ENCODE measurements at regions not wholly inside any gene's neighbourhood (a gene's known extent, or its start where the extent isn't known, plus 50 kb on each side); places are given as distances from the start of the nearest gene placed in this dataset.

GRCh38 chr7:26583094-26583648 is 281.2 kb downstream of the SKAP2 start:
- Histone ChIP-seq H3K27ac (no peak overlapping the region), H3K4me1 (no peaks in the 10 kb centered on the region), H3K9ac (ENCODE audit: low read depth in 2 of 2, low read length in 2 of 2) (no peak overlapping the region), H3K4me3 (no peak overlapping the region), H3K27me3 (no peaks in the 10 kb centered on the region), H3K9me3 (no peaks in the 10 kb centered on the region), H3K36me3 (no peaks in the 10 kb centered on the region)
- intact Hi-C loops (cut with DNase I): no loop called here
- no peak for DNase-seq
- no peak for TF ChIP-seq CTCF (IDR thresholded peaks at IDR 0.05)

- Histone ChIP-seq H3K9me3 (no peaks in the 10 kb centered on the region), H3K27ac (no peak overlapping the region), H3K4me3 (no peak overlapping the region), H3K4me1 (no peaks in the 10 kb centered on the region), H3K36me3 (no peaks in the 10 kb centered on the region), H3K27me3 (no peaks in the 10 kb centered on the region), H3K9ac (ENCODE audit: low read depth in 2 of 2, low read length in 2 of 2) (no peak overlapping the region)
- intact Hi-C loops (cut with DNase I): no loop called here
- DNase-seq: no peak
- no peak for TF ChIP-seq CTCF (IDR thresholded peaks at IDR 0.05)
These were observed 280.1 kb downstream of the SKAP2 start for GRCh38 chr7:26584326-26584725.

- TF ChIP-seq CTCF (IDR thresholded peaks at IDR 0.05): no peak
- intact Hi-C loops (cut with DNase I): no loop called here
- H3K36me3 ChIP-seq: no peaks in the 10 kb centered on the region
- no peak overlapping the region for H3K27ac ChIP-seq
- H3K4me3 ChIP-seq: no peak overlapping the region
- H3K4me1 ChIP-seq: no peaks in the 10 kb centered on the region
- no peaks in the 10 kb centered on the region for H3K27me3 ChIP-seq
- no peak overlapping the region for H3K9ac ChIP-seq (ENCODE audit: low read depth in 2 of 2, low read length in 2 of 2)
- DNase-seq: no peak
- H3K9me3 ChIP-seq: no peaks in the 10 kb centered on the region
These were observed 279.3 kb downstream of the SKAP2 start for GRCh38 chr7:26584987-26585665.

GRCh38 chr7:26587536-26587935 is 276.9 kb downstream of the SKAP2 start:
- H3K36me3 ChIP-seq: no peaks in the 10 kb centered on the region
- H3K9me3 ChIP-seq: no peaks in the 10 kb centered on the region
- no peak overlapping the region for H3K4me3 ChIP-seq
- H3K27me3 ChIP-seq: no peaks in the 10 kb centered on the region
- no peak overlapping the region for H3K27ac ChIP-seq
- TF ChIP-seq CTCF (IDR thresholded peaks at IDR 0.05): no peak
- DNase-seq: no peak
- no peak overlapping the region for H3K9ac ChIP-seq (ENCODE audit: low read depth in 2 of 2, low read length in 2 of 2)
- intact Hi-C loops (cut with DNase I): no loop called here
- no peaks in the 10 kb centered on the region for H3K4me1 ChIP-seq

- Histone ChIP-seq H3K27ac (no peak overlapping the region), H3K9ac (ENCODE audit: low read depth in 2 of 2, low read length in 2 of 2) (no peak overlapping the region), H3K36me3 (no peaks in the 10 kb centered on the region), H3K4me3 (no peak overlapping the region), H3K4me1 (no peaks in the 10 kb centered on the region), H3K9me3 (no peaks in the 10 kb centered on the region), H3K27me3 (no peaks in the 10 kb centered on the region)
- intact Hi-C loops (cut with DNase I): no loop called here
- TF ChIP-seq CTCF (IDR thresholded peaks at IDR 0.05): no peak
- DNase-seq: no peak
These were observed 275.9 kb downstream of the SKAP2 start for GRCh38 chr7:26588511-26588910.
